GM12873 (cell line): ENCODE measurements at regions not wholly inside any gene's neighbourhood (a gene's known extent, or its start where the extent isn't known, plus 50 kb on each side); places are given as distances from the start of the nearest gene placed in this dataset.

Experiments
- CTCF ChIP-seq: IDR thresholded peaks from 2 replicates; pipeline ENCODE4 v1.5.1; 2012; ENCODE audit warnings: low read depth, mild to moderate bottlenecking, moderate library complexity, low read length, control low read depth; ENCODE audit not compliant: insufficient read depth; ENCODE audit errors: missing control alignments

GRCh38 chr1:104768466-104768865 lies 1018.8 kb downstream of the AMY1C start:
- TF ChIP-seq CTCF: no peak

GRCh38 chr1:104780470-104781078 lies 1030.9 kb downstream of the AMY1C start:
- TF ChIP-seq CTCF: peak; percentile 71

GRCh38 chr1:104785575-104786187 lies 1036.0 kb downstream of the AMY1C start:
- no peak for TF ChIP-seq CTCF

GRCh38 chr1:104787866-104788510 lies 1038.3 kb downstream of the AMY1C start:
- TF ChIP-seq CTCF: no peak

GRCh38 chr1:104791030-104791429 lies 1041.3 kb downstream of the AMY1C start:
- no peak for TF ChIP-seq CTCF

- no peak for TF ChIP-seq CTCF
These were observed 1044.3 kb downstream of the AMY1C start for GRCh38 chr1:104794035-104794434.

- TF ChIP-seq CTCF: no peak
These were observed 1046.2 kb downstream of the AMY1C start for GRCh38 chr1:104795931-104796330.
